ENCODE measurements at regions not wholly inside any gene's neighbourhood (a gene's known extent, or its start where the extent isn't known, plus 50 kb on each side); places are given as distances from the start of the nearest gene placed in this dataset.
"Not testable (repeated sequence)": the region's sequence is repeated elsewhere in the genome, so short reads cannot be mapped to it uniquely, and the experiment has no call there.

- DNase-seq: no peak
These were observed 77.4 kb upstream of the NPAS2 start for GRCh38 chr2:100742277-100743254.

DNA sequence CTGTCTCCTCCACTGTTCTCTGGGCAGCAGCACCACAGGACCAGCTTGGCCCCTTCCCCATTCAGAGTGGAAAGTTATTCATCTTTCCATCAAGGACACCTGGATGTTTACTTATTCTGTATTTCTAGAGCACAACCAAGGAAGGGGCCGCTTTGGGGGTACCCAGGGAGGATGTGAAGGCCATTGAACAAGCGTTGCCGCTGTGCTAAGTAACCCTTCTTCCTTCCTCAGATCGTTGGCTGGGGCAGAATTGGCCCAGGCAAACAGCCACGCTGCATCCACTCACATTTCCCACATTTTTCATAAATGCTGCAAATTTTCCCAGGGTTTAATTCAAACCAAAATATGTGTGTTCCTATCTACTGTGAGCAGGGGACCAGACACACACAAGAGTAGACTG is 76.2 kb upstream of the NPAS2 start:
- DNase-seq: no peak

DNA sequence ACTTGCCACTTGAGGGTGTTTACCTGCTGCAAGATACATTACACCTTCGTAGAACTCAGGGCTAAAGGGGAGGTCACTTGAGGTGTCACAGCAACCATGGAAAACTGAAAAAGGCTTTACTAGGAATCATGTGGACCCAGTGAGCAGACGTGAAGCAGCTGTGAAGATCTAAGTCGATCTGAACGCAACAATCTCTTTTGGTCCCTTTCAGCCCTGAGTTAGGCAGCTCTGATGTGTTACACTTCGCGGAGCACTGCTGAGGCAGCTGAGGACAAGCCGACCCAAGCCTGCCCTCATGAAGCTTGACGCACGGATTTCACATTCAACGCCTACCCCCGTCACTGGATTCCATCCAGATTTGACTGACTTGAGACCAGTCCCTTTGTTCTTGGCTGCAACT is 75.8 kb upstream of the NPAS2 start:
- DNase-seq: no peak

DNA sequence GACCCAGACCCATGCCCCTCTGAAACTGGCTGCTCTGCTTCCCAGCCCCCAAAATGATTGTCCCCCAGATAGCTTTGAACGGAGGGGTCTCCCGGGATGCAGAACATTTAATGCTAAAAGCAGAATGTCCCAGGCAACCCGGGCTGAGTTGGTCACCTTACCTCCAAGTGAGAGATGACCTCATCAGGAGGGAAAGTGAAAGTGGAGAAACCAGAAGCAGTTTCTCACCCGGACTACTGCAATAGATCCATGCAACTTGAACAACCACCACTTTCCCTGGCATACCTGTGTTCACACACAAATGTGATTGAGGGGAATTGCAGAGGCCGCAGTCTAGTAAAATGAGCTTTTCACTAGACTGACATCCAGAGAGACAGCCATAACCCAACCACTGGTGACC is 75.3 kb upstream of the NPAS2 start:
- DNase-seq: no peak

- no peak for DNase-seq
These were observed 74.3 kb upstream of the NPAS2 start for GRCh38 chr2:100745604-100746003.

- DNase-seq: no peak
These were observed 72.4 kb upstream of the NPAS2 start for GRCh38 chr2:100747551-100747950.

GRCh38 chr2:100747996-100748615 is 71.8 kb upstream of the NPAS2 start:
- no peak for DNase-seq

DNA sequence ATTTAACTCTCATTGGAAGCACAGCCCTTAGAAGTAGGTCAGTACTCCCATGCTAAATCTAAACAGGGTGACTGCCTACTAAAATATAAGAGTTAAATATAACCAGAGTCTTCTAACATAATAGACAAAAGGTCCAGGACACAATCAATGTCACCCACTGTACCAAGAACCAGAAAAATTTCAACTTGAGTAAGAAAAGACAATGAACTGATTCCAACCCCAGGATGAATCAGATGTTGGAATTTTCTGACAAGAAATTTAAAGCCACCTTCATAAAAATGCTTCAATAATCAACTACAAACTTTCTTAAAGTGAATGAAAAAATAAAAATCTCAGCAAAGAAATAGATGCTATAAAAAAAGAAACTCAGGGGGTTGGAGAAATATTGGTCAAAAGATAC is 71.3 kb upstream of the NPAS2 start:
- DNase-seq: no peak

DNA sequence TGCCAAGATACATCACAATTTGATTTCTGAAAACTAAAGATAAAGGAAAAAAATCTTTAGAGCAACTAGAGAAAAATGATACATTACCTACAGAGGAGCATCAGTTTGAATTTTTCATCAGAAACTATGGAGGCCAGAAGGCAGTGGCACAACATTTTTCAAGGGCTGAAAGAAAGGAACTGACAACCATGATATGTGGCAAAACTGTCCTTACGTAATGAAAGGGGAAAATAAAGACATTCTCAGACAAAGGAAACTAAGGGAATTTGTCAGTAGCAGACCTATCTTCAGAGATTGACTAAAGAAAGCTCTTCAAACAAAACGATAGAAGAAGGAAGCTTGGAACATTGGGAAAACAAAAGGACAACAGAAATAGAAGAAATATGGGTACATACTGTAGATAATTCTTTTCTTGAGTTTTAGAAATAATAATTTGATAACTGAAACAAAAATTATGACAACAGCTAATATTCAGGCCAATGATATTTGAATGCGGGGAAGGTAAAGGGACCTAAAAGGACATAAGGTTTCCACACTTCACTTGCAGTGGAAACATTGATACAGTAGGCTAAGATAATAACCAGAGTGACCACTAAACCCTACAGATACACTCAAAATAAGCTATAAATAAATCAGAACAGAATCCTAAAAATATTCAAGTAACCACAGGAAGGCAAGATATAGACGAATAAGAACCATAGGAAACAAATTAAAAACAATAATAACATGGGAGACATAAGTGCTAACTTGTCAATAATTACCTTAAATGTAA is 70.0 kb upstream of the NPAS2 start:
- DNase-seq: no peak

- DNase-seq: not testable (repeated sequence)
These were observed 67.9 kb upstream of the NPAS2 start for GRCh38 chr2:100751871-100752625.

DNA sequence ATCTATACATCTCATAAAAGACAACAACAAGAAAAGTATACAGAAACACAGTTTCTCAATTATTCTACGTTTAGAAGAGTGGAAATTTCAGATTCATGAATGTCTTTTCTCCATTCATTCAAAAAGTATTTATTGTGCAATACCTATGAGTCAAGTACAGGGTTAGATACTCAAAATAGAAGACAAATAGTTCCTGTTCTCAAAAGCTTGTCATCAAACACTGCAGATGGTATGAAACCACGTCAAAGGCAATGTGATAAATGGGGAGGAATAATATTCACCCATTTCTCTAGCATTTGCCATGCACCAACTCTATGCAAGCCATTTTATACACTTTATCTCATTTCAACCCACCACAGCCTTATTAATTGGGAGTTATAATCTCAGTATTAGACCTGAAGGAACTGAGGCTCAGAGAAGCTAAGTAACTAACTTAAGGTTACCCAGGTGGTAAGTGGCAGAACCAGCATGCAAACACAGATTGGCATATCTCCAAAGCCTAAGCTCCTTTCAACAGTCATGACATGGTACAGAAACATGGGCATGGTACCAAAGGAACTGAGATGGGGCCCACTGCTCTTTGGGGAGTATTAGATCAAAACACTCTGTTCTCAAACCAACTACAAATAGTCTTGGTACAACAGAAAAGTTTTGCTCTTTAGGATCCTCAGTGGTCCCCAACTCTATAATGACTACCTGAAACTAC is 67.2 kb upstream of the NPAS2 start:
- DNase-seq: no peak

GRCh38 chr2:100753444-100753843 is 66.5 kb upstream of the NPAS2 start:
- DNase-seq: no peak

GRCh38 chr2:100753881-100754280 is 66.1 kb upstream of the NPAS2 start:
- DNase-seq: no peak

DNA sequence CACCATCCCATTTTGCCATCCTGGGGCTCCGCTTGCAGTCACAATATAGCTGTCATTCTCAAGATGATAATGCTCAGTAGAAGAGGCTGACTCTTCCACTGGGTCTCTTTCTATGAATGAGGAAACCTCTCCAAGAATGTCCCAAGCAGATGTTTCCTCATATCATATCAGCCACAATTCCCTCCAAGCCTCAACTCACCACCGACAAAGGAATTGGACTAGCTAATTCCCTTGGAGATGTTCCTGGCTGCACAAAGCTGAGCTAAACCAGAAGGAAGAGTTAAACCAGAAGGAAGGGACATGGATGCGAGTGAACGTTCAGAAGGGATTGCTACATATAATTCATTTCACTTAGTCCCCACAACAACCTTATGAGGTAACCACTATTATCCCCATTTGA is 65.0 kb upstream of the NPAS2 start:
- no peak for DNase-seq

GRCh38 chr2:100755441-100755840 is 64.5 kb upstream of the NPAS2 start:
- DNase-seq: no peak

- no peak for DNase-seq
These were observed 63.2 kb upstream of the NPAS2 start for GRCh38 chr2:100756704-100757103.

- DNase-seq: no peak
These were observed 62.1 kb upstream of the NPAS2 start for GRCh38 chr2:100757621-100758394.

GRCh38 chr2:100759901-100760300 is 60.0 kb upstream of the NPAS2 start:
- no peak for DNase-seq

DNA sequence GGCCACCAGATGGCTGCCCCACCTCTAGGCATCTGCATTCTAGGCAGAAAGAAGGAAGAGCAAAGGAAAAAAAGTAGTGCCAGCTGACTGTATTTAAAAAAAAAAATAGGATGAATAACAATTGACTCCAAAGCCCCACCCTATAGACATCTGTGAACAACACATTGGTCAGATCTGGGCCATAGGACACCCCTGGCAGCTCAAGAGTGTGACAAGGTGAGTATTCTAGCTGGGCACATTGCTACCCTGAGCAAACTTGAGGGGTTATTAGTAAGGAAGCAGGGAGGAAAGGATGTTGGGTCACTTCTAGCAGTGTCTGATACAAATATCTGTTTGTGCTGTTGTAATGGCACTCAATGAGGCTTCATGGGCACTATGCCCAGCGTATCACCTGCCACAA is 58.6 kb upstream of the NPAS2 start:
- DNase-seq: no peak

- no peak for DNase-seq
These were observed 55.5 kb upstream of the NPAS2 start for GRCh38 chr2:100764430-100764829.

DNA sequence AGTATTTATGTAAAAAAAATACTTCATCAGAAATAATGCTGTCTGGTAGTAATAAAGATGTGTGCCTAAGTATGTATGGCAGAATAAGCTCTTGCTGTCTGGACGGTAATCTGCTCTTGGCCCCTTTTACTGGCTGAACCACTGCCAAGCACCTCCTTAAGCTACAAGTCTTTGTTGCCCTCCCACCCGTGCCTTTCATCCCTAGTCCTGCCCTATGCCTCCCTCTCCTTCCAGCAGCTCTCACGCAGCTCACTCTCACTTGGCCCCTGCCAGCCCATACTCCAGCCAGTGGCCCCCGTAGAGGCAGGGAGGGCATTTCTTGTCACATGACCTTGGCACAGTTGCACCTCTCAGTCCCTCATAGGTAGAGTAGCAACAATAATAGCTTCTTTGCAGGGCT is 54.5 kb upstream of the NPAS2 start:
- DNase-seq: no peak

Data from DMS79 (cell line).